GM19238 (cell line): ENCODE measurements at regions not wholly inside any gene's neighbourhood (a gene's known extent, or its start where the extent isn't known, plus 50 kb on each side); places are given as distances from the start of the nearest gene placed in this dataset.

Experiments used
- DNase-seq: peaks from one replicate; pipeline ENCODE4 v3.0.0; 2011; ENCODE audit warnings: low spot score; ENCODE audit not compliant: insufficient read length

GRCh38 chr6:105591053-105591452 lies 188.2 kb upstream of the PREP start:
- no peak for DNase-seq

GRCh38 chr6:105588123-105588710 lies 185.3 kb upstream of the PREP start:
- no peak for DNase-seq

DNA sequence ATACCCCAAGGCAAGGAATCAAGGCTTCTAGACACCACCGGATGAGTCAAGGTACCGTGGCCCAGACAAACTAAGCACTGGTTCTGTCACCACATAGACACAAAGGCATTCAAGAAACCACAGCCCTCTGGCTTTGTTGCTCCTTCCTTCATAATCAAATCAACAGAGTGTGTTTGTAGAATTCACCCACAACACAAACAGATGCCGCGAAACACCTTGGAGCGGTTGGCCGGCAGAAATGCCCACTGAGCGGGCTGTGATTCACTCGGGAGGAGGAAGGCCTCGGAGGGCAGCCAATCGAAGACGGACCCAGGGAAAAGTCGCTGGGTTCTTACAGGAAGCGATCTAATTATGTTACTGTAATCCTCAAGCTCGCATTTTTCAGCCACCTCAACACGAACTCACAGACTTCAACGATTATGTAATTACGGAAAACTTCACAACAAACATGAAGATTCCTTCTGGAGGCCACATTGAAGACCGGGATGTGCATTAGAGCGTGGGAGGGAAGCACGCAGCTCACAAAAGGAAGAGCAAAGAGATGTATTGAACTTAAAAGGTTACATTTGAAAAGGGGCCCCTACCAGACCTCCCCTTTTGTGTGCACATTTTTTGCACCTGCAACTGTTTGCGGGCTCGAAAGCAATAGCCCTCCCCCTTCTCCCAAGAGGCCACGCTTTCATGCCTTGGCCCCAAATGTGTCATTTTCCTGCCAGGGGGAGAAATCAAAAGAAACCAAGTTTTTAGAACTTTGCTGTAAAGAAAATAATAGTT lies 184.7 kb upstream of the PREP start:
- no peak for DNase-seq

DNA sequence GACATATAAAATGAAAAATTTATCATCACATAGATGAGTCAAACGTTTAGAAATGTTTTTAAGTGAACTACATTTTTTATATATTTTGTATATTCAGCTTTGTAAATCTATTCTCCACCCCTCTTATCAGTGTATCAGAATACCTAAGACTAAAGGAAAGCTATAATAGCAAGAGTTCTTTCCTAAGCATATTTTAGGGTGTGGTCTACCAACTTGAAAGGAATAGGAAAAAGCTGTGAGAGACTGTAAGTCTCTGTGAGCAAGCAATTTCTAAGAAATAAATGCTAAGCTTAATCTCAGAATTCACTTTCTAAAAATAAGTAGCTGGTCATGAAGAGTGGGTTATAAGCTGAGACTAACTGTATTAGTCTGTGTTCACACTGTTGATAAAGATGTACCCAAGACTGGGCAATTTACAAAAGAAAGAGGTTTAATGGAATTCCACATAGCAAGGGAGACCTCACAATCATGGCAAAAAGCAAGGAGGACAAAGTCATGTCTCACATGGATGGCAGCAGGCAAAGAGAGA lies 175.4 kb upstream of the PREP start:
- DNase-seq = no peak

GRCh38 chr6:105573556-105573955 lies 170.7 kb upstream of the PREP start:
- DNase-seq = no peak

GRCh38 chr6:105573138-105573537 lies 170.3 kb upstream of the PREP start:
- no peak for DNase-seq

GRCh38 chr6:105570416-105570815 lies 167.5 kb upstream of the PREP start:
- DNase-seq = no peak

DNA sequence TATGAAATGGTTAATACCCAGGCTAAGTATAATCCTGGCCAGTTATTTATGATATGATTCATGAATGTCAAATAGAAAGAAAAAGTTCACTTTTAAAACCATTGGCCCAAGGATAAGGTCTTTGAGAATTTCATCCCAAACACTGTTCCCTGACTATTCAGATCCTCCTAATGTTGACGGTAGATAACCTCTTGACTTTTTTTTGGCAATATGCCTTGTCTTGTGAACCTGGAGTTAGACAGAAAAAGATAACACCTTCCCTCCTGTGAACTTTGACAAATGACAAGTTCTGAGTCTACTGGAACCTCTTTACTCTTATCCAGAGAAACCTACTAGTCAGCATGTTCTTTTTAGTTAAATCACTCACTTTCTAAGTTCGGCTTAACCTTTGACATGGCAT lies 166.8 kb upstream of the PREP start:
- no peak for DNase-seq

- no peak for DNase-seq
These were observed 165.9 kb upstream of the PREP start for GRCh38 chr6:105568751-105569150.

- no peak for DNase-seq
These were observed 165.3 kb upstream of the PREP start for GRCh38 chr6:105568142-105568541.

GRCh38 chr6:105567140-105567539 lies 164.3 kb upstream of the PREP start:
- no peak for DNase-seq

DNA sequence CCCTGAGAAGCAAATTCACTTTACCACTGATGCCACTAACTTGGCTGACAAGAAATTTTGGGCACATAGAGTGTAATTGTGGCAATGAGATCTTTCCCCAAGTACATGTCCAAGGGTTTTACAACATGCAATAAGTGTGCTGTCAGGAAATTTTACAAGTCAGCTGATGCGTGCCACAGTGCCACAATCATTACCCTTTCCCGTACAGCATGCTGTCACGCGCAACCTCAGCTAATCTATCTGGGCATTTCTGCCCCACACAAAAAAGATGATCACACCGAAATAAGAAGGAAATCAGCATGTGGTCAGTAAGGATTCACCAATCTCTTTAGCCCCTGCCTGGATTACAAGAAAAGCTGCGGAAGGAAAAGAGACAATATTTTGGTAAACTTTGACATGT lies 163.6 kb upstream of the PREP start:
- no peak for DNase-seq

- DNase-seq = no peak
These were observed 161.4 kb upstream of the PREP start for GRCh38 chr6:105564121-105564902.

DNA sequence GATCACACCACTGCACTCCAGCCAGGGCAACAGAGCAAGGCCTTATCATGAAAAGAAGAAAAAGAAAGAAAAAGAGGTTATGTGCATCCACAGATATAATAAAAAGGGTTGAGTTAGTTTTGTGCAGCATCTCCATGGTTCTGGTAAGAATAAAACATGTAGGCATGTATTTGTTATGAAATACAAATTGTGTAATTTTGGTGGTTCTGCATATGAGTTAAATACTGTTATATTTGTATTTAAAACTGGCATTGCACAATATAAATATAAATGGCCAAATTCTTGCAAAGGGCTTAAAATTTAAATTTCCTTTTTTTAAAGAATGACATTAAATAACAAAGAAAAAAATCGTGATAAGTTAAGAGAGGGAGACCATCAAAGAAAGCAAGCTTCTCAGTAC lies 159.1 kb upstream of the PREP start:
- DNase-seq = no peak

GRCh38 chr6:105561486-105561885 lies 158.6 kb upstream of the PREP start:
- no peak for DNase-seq

DNA sequence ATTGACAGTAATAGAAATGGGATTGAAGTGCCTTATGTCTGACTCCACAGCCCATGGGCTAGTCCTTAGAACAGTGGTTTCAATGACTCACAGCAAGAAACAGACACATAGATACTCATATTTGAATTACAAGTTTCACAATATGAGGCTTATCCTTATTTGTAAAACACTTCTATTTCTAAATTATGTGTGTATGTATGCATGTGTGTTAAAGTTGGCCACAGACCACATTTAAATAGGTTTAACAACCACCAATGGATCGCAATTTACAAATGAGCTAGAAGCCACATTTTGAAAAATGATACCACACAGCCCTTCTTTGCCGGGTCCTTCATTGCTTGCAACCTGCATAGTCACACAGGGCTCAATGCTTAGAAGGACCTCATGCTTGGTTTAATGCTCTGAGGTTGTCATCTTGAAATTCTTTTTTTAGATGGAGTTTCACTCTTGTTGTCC lies 157.8 kb upstream of the PREP start:
- peak; percentile 5 for DNase-seq

- DNase-seq = no peak
These were observed 154.4 kb upstream of the PREP start for GRCh38 chr6:105557291-105557690.

GRCh38 chr6:105553171-105553570 lies 150.3 kb upstream of the PREP start:
- DNase-seq = no peak

DNA sequence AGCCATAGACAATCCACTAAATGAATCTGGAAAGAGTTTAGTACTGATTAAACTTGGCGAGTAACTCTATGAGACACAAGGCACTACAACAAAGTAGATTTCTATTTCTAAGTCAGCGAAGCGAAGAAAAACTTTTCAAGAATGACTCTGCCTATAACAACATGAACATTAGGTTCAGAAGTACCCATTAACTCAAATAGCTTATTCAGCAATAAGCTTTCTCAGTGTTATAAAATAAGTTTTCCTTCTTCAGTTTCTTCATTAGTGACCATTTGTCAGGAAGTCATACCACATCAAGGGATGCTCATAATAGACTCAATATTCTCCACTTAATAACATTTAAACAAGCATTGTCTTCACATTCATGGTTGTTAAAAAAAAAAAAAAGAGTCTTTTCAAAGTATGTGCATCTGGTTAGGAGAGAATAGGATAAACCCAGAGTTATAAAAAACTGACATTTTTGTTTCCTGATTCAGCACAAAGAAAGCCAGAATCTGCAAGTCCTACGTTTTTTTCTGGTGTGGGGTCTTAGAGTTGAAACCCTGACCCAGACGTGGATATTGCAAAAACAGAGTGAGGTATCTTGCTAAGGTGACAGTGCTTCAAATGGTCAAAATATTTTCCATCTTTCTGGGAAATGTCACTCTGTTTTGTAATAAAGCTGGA lies 148.2 kb upstream of the PREP start:
- DNase-seq = no peak

DNA sequence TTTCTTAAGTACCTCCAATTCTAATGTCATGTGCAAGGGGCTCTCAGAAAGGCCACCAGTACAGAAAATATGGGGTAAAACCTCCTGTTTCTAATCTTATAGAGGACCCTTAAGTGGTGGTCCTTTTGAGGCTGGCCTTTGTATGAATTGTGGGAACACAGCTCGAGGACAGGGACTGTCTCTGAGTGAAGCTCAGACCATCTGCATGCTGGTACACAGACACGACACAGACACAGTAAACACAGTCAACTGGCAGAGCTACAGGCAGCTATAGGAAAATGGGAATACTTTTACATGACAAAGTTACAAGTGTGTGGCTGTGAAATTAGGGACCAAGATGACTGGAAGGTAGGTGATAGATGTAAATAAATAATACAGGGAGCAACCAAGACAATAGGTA lies 143.9 kb upstream of the PREP start:
- no peak for DNase-seq

DNA sequence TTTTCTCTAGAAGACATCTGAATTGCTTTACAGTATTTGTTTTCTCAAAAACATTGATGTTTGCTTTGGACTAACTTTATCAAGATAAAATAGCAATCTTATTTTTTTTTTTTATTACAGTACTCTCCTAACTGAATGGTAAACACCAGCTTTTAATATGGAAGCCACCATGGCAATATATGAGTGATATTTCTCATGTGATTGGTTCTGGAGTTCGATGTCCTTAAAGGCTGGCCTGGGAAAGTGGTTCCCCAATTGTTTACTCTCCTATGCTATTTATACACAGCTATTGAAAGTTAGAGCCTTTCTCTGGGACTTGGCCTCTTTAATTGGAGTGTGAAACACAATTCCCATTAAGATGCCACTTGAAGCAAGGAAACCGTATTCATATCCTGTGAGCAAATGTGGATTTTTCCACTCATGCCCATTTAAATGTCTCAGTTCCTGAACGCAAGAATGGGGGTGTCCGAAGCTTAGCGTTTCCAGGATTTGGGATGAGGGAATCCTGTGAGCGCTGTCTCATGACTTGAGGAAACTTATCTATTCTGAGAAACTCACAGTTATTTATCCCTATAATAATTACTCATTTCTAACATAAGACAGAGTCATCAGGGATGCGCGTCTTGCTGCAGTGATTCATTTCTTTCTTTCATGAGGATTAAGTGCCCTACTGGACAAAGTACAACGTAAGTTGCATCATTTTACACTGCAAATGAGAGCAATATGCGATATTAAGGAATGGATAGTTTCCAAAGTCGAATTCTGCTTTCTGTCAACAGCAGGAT lies 143.3 kb upstream of the PREP start:
- DNase-seq = no peak
